GM19043 (cell line): ENCODE measurements at regions not wholly inside any gene's neighbourhood (a gene's known extent, or its start where the extent isn't known, plus 50 kb on each side); places are given as distances from the start of the nearest gene placed in this dataset.

Experiments used
- ATAC-seq: cut with Tn5 transposase; IDR thresholded peaks from one replicate; pipeline ENCODE4 v1.9.1; 2021; ENCODE audit warnings: low read depth; ENCODE audit not compliant: unreplicated experiment

- ATAC-seq, result no peak
Observed at GRCh38 chr13:82341116-82341515, 1541.2 kb downstream of the SLITRK1 start.

GRCh38 chr13:82330499-82330898 lies 1551.8 kb downstream of the SLITRK1 start:
- ATAC-seq, result no peak

GRCh38 chr13:82323101-82323500 lies 1559.2 kb downstream of the SLITRK1 start:
- ATAC-seq, result no peak

- no peak for ATAC-seq
Observed at GRCh38 chr13:82305588-82305987, 1576.7 kb downstream of the SLITRK1 start.

- ATAC-seq, result no peak
Observed at GRCh38 chr13:82298106-82298505, 1584.2 kb downstream of the SLITRK1 start.

- no peak for ATAC-seq
Observed at GRCh38 chr13:82294226-82294625, 1588.0 kb downstream of the SLITRK1 start.

- ATAC-seq, result no peak
Observed at GRCh38 chr13:82292334-82292733, 1589.9 kb downstream of the SLITRK1 start.

- no peak for ATAC-seq
Observed at GRCh38 chr13:82291852-82292251, 1590.4 kb downstream of the SLITRK1 start.

GRCh38 chr13:82275644-82276043 lies 1606.6 kb downstream of the SLITRK1 start:
- no peak for ATAC-seq

GRCh38 chr13:82259284-82259683 lies 1623.0 kb downstream of the SLITRK1 start:
- no peak for ATAC-seq

- no peak for ATAC-seq
Observed at GRCh38 chr13:82257790-82258507, 1624.3 kb downstream of the SLITRK1 start.

- ATAC-seq, result no peak
Observed at GRCh38 chr13:82248762-82249161, 1633.5 kb downstream of the SLITRK1 start.

GRCh38 chr13:82245860-82246259 lies 1636.4 kb downstream of the SLITRK1 start:
- no peak for ATAC-seq

- no peak for ATAC-seq
Observed at GRCh38 chr13:82224806-82225205, 1657.5 kb downstream of the SLITRK1 start.

GRCh38 chr13:82221621-82222020 lies 1660.7 kb downstream of the SLITRK1 start:
- no peak for ATAC-seq

- no peak for ATAC-seq
Observed at GRCh38 chr13:82220641-82221040, 1661.6 kb downstream of the SLITRK1 start.

- no peak for ATAC-seq
Observed at GRCh38 chr13:82216165-82216564, 1666.1 kb downstream of the SLITRK1 start.

- ATAC-seq, result no peak
Observed at GRCh38 chr13:82214341-82214740, 1667.9 kb downstream of the SLITRK1 start.

- ATAC-seq, result no peak
Observed at GRCh38 chr13:82206241-82206640, 1676.0 kb downstream of the SLITRK1 start.

GRCh38 chr13:82202398-82202797 lies 1679.9 kb downstream of the SLITRK1 start:
- ATAC-seq, result no peak

- no peak for ATAC-seq
Observed at GRCh38 chr13:82196087-82196486, 1686.2 kb downstream of the SLITRK1 start.

GRCh38 chr13:82187227-82187626 lies 1695.0 kb downstream of the SLITRK1 start:
- no peak for ATAC-seq

GRCh38 chr13:82176751-82177150 lies 1705.5 kb downstream of the SLITRK1 start:
- ATAC-seq, result no peak
